ENCODE measurements at regions not wholly inside any gene's neighbourhood (a gene's known extent, or its start where the extent isn't known, plus 50 kb on each side); places are given as distances from the start of the nearest gene placed in this dataset.
"Not testable (repeated sequence)": the region's sequence is repeated elsewhere in the genome, so short reads cannot be mapped to it uniquely, and the experiment has no call there.

- not testable (repeated sequence) for ATAC-seq
These were observed 101.3 kb upstream of the SEC22B start for GRCh38 chr1:120277428-120278258.

GRCh38 chr1:120276710-120277109 lies 100.4 kb upstream of the SEC22B start:
- ATAC-seq, result not testable (repeated sequence)

GRCh38 chr1:120274438-120274837 lies 98.1 kb upstream of the SEC22B start:
- ATAC-seq, result not testable (repeated sequence)

GRCh38 chr1:120273363-120273762 lies 97.0 kb upstream of the SEC22B start:
- not testable (repeated sequence) for ATAC-seq

GRCh38 chr1:120272242-120272641 lies 95.9 kb upstream of the SEC22B start:
- ATAC-seq, result not testable (repeated sequence)

- ATAC-seq, result not testable (repeated sequence)
These were observed 95.4 kb upstream of the SEC22B start for GRCh38 chr1:120271561-120272221.

- not testable (repeated sequence) for ATAC-seq
These were observed 91.7 kb upstream of the SEC22B start for GRCh38 chr1:120267894-120268551.

- not testable (repeated sequence) for ATAC-seq
These were observed 88.2 kb upstream of the SEC22B start for GRCh38 chr1:120264564-120264963.

GRCh38 chr1:120262791-120263751 lies 86.8 kb upstream of the SEC22B start:
- ATAC-seq, result peak; percentile 93

GRCh38 chr1:120257778-120258105 lies 81.4 kb upstream of the SEC22B start:
- peak; percentile 89 for ATAC-seq

- peak; percentile 66 for ATAC-seq
These were observed 80.9 kb upstream of the SEC22B start for GRCh38 chr1:120257064-120257777.

GRCh38 chr1:120250756-120251155 lies 74.4 kb upstream of the SEC22B start:
- ATAC-seq, result not testable (repeated sequence)

GRCh38 chr1:120248726-120249427 lies 72.6 kb upstream of the SEC22B start:
- ATAC-seq, result not testable (repeated sequence)

GRCh38 chr1:120248203-120248602 lies 71.9 kb upstream of the SEC22B start:
- ATAC-seq, result not testable (repeated sequence)

- peak; percentile 72 for ATAC-seq
These were observed 67.5 kb upstream of the SEC22B start for GRCh38 chr1:120243867-120244266.

- ATAC-seq, result not testable (repeated sequence)
These were observed 66.3 kb upstream of the SEC22B start for GRCh38 chr1:120242582-120242981.

- ATAC-seq, result not testable (repeated sequence)
These were observed 65.5 kb upstream of the SEC22B start for GRCh38 chr1:120241868-120242267.

GRCh38 chr1:120240181-120240580 lies 63.9 kb upstream of the SEC22B start:
- ATAC-seq, result peak; percentile 66

- ATAC-seq, result not testable (repeated sequence)
These were observed 63.0 kb upstream of the SEC22B start for GRCh38 chr1:120239351-120239750.

- ATAC-seq, result not testable (repeated sequence)
These were observed 62.5 kb upstream of the SEC22B start for GRCh38 chr1:120238867-120239266.

- ATAC-seq, result peak; percentile 31
These were observed 57.3 kb upstream of the SEC22B start for GRCh38 chr1:120233661-120234018.

All from SK-N-SH treated with all-trans-retinoic acid at 6 μM for 48 hours (cell line).